Tibial artery (tissue), 4 donors: ENCODE measurements at regions not wholly inside any gene's neighbourhood (a gene's known extent, or its start where the extent isn't known, plus 50 kb on each side); places are given as distances from the start of the nearest gene placed in this dataset.

Source experiments
- DNase-seq, 2 donors: peaks; one replicate each; pipeline ENCODE4 v3.0.0-alpha.2; 2019
- H3K27ac ChIP-seq, 2 donors: fragments of 200-600 bp; sonication (generic) in 1 of 2; 1 replicate in 1 of 2; 2 replicates in 1 of 2; pipeline ENCODE4 v1.5.1; 2018 to 2019; ENCODE audit warnings: mild to moderate bottlenecking in 1 of 2
- H3K27me3 ChIP-seq, 2 donors: fragments of 200-600 bp; sonication (generic) in 1 of 2; one replicate each; pipeline versions ENCODE4 v1.5.1 to v1.6.0; 2016 to 2019
- H3K36me3 ChIP-seq, 3 donors: fragments of 200-600 bp; sonication (generic) in 2 of 3; one replicate each; pipeline ENCODE4 v1.5.1; 2016 to 2019; ENCODE audit warnings: mild to moderate bottlenecking in 2 of 3
- H3K4me1 ChIP-seq, 4 donors: fragments of 200-600 bp; sonication (generic) in 2 of 4; 1 replicate in 3 of 4; 2 replicates in 1 of 4; pipeline ENCODE4 v1.5.1; 2016 to 2019
- H3K4me3 ChIP-seq, 2 donors: fragments of 200-600 bp; sonication (generic) in 1 of 2; 1 replicate in 1 of 2; 2 replicates in 1 of 2; pipeline ENCODE4 v1.5.1; 2018 to 2019; ENCODE audit warnings: mild to moderate bottlenecking in 2 of 2
- H3K9me3 ChIP-seq, 3 donors: fragments of 200-600 bp; sonication (generic) in 1 of 3; one replicate each; pipeline ENCODE4 v1.5.1; 2016 to 2019
- CTCF ChIP-seq, 2 experiments: fragments of 200-600 bp in 1 of 2; fragments of 450-650 bp in 1 of 2; IDR thresholded peaks; one replicate each; pipeline ENCODE4 v1.5.1; 2017 to 2019; ENCODE audit warnings: antibody characterized with exemption in 2 of 2, mild to moderate bottlenecking in 1 of 2, moderate library complexity in 1 of 2
- intact Hi-C: fragments of 100-400 bp; cut with DNase I; formaldehyde crosslinking; loops from one replicate; pipeline ENCODE4 v1.15.0; 2023; ENCODE audit warnings: low total_unique reads

- Histone ChIP-seq H3K9me3 (no peaks in the 10 kb centered on the region), H3K4me3 (no peak overlapping the region), H3K27me3 (peaks cover 0 to 18% of the 10 kb centered on the region in 2 donors), H3K36me3 (no peaks in the 10 kb centered on the region), H3K4me1 (no peaks in the 10 kb centered on the region), H3K27ac (no peak overlapping the region)
- intact Hi-C loops = no loop called here
- no peak for TF ChIP-seq CTCF (IDR thresholded peaks at IDR 0.05)
- no peak for DNase-seq
Observed at GRCh38 chr15:79206940-79207339, 75.6 kb upstream of the ANKRD34C start.

GRCh38 chr15:79204886-79205675 is 77.4 kb upstream of the ANKRD34C start:
- DNase-seq = no peak
- no peak for TF ChIP-seq CTCF (IDR thresholded peaks at IDR 0.05)
- intact Hi-C loops = no loop called here
- Histone ChIP-seq H3K4me3 (no peak overlapping the region), H3K9me3 (no peaks in the 10 kb centered on the region), H3K27me3 (peaks cover 0 to 7% of the 10 kb centered on the region in 2 donors), H3K27ac (no peak overlapping the region), H3K4me1 (no peaks in the 10 kb centered on the region), H3K36me3 (no peaks in the 10 kb centered on the region)

GRCh38 chr15:79198461-79198860 is 84.1 kb upstream of the ANKRD34C start:
- Histone ChIP-seq H3K27ac (no peak overlapping the region), H3K27me3 (peaks cover 0 to 9% of the 10 kb centered on the region in 2 donors), H3K36me3 (no peaks in the 10 kb centered on the region), H3K9me3 (no peaks in the 10 kb centered on the region), H3K4me3 (no peak overlapping the region), H3K4me1 (no peaks in the 10 kb centered on the region)
- no peak for TF ChIP-seq CTCF (IDR thresholded peaks at IDR 0.05)
- intact Hi-C loops = no loop called here
- no peak for DNase-seq

GRCh38 chr15:79197285-79197684 is 85.2 kb upstream of the ANKRD34C start:
- Histone ChIP-seq H3K4me1 (no peaks in the 10 kb centered on the region), H3K9me3 (no peaks in the 10 kb centered on the region), H3K36me3 (no peaks in the 10 kb centered on the region), H3K4me3 (no peak overlapping the region), H3K27me3 (peaks cover 0 to 9% of the 10 kb centered on the region in 2 donors), H3K27ac (no peak overlapping the region)
- DNase-seq = no peak
- no peak for TF ChIP-seq CTCF (IDR thresholded peaks at IDR 0.05)
- intact Hi-C loops = no loop called here

GRCh38 chr15:79195802-79196201 is 86.7 kb upstream of the ANKRD34C start:
- no peak for TF ChIP-seq CTCF (IDR thresholded peaks at IDR 0.05)
- intact Hi-C loops = no loop called here
- H3K27me3 ChIP-seq = peaks cover 0 to 9% of the 10 kb centered on the region in 2 donors
- H3K9me3 ChIP-seq = no peaks in the 10 kb centered on the region
- DNase-seq = no peak
- no peak overlapping the region for H3K4me3 ChIP-seq
- H3K36me3 ChIP-seq = no peaks in the 10 kb centered on the region
- H3K27ac ChIP-seq = no peak overlapping the region
- H3K4me1 ChIP-seq = no peaks in the 10 kb centered on the region
